GM12891 (cell line): ENCODE measurements at regions not wholly inside any gene's neighbourhood (a gene's known extent, or its start where the extent isn't known, plus 50 kb on each side); places are given as distances from the start of the nearest gene placed in this dataset.

Experiments used
- PAX5 ChIP-seq: IDR thresholded peaks from 2 replicates; pipeline ENCODE4 v1.6.1; 2011; ENCODE audit warnings: low read length, moderate library complexity, mild to moderate bottlenecking; ENCODE audit not compliant: insufficient read depth, severe bottlenecking
- POLR2A ChIP-seq: IDR thresholded peaks from 2 replicates; pipeline ENCODE4 v1.6.1; 2011; ENCODE audit warnings: low read depth, low read length, control low read depth
- POLR2AphosphoS5 ChIP-seq: IDR thresholded peaks from 2 replicates; pipeline ENCODE4 v1.6.1; 2011; ENCODE audit warnings: low read depth, low read length, control low read depth

- no peak for TF ChIP-seq POLR2A
- no peak for TF ChIP-seq POLR2AphosphoS5
- TF ChIP-seq PAX5: no peak
These were observed 53.6 kb upstream of the RANBP6 start for GRCh38 chr9:6068983-6069382.
